GM18499 (cell line): ENCODE measurements at regions not wholly inside any gene's neighbourhood (a gene's known extent, or its start where the extent isn't known, plus 50 kb on each side); places are given as distances from the start of the nearest gene placed in this dataset.
"Not testable (repeated sequence)": the region's sequence is repeated elsewhere in the genome, so short reads cannot be mapped to it uniquely, and the experiment has no call there.

Source experiments
- ATAC-seq: cut with Tn5 transposase; IDR thresholded peaks from one replicate; pipeline ENCODE4 v1.9.1; 2021; ENCODE audit warnings: moderate number of reproducible peaks; ENCODE audit not compliant: insufficient read depth, unreplicated experiment

- not testable (repeated sequence) for ATAC-seq
Measured at GRCh38 chr2:40676134-40676790, 224.4 kb upstream of the SLC8A1 start.

- ATAC-seq: peak; percentile 94
Measured at GRCh38 chr2:40680547-40680946, 228.7 kb upstream of the SLC8A1 start.

GRCh38 chr2:40690036-40690435 lies 238.1 kb upstream of the SLC8A1 start:
- ATAC-seq: no peak

GRCh38 chr2:40690525-40690924 lies 238.6 kb upstream of the SLC8A1 start:
- no peak for ATAC-seq

DNA sequence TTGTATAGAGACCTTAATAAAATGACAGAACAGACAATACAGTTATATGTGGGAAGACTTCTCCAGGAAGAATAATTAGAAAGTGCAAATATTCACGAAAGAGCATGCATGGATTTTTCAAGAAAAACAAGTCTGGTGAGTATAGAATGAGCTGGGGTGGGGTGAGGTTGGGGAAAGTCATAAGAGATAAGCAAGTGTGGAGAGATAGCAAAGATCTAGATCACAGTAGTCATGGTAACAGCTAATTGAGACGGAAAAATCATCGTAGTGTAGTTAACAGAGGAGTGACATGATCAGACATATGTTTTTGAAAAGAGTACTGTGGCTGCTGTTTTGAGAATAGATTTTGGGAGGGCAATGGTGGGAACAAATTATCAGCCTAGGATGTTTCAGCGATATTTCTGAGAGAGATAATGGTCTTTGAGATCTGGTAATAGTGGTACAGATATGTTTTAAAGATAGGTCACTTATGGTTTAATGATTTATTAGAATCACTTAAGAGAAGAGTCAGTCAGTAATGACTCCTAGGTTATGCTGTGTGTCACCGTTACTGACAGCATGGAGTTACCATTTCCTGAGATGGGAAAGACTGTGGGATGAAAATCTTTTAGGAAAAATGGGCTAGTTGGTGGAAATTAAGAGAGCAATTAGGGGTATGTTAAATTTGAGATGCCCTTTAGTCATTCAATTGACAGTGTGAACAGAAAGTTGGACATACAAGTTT lies 248.5 kb upstream of the SLC8A1 start:
- ATAC-seq: no peak

GRCh38 chr2:40712197-40712894 lies 260.5 kb upstream of the SLC8A1 start:
- ATAC-seq: not testable (repeated sequence)

- no peak for ATAC-seq
Measured at GRCh38 chr2:40716879-40717278, 265.0 kb upstream of the SLC8A1 start.

DNA sequence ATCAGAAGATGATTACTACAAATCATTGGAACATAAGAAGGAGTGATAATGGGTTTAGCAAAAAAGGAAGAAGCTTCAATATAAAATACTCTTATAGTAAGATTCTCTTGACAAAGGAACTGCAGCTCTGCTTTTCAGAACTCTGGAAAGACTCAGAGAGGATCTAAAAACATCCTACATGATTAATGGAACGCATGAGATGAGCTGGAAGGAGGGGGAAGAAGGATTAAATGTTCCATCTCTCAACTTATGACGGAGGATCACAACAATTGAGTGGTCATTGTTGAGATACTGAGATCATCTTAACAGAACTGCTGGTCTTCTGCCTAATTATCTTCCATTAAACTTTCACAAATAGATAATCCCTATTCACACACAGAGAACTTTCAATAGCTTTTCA lies 267.5 kb upstream of the SLC8A1 start:
- ATAC-seq: no peak

- ATAC-seq: no peak
Measured at GRCh38 chr2:40721595-40721994, 269.7 kb upstream of the SLC8A1 start.

GRCh38 chr2:40723194-40723593 lies 271.3 kb upstream of the SLC8A1 start:
- no peak for ATAC-seq

DNA sequence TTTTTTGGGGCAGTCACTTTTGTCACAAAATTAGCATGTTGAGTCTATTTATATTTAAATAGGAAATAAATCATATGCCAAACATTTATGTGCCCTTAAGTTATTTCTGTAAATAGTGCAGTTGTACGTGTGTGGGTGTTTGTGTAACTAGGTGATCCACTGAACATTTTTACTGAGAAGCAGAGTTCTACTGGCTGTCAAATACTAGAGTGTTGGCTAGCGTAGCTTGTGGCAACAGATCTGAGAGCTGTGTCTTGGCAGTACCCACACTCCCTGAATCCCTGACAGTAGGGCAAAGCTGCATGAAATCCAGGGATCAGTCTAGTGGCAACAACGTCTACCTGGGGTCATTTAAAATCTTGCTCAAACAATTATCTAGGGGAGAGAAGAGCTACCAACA lies 273.1 kb upstream of the SLC8A1 start:
- no peak for ATAC-seq

DNA sequence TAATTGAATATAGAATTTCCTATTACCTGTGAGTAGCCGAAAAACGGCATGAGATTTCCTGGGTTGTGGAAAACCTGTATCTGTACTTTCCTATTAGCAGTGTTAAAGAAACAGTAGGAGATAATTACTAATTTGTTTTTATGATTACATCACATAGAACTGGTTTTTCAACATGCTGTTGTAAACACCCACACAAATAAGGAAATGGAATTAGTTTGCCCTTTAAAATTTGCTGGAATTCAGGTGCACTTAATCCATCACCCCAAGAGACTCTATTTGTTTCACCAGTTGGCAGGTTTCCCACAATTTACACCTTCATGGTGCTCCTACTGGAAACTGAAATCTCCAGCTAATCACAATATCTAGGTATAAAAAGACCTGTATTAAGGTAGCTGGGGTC lies 274.1 kb upstream of the SLC8A1 start:
- ATAC-seq: no peak

DNA sequence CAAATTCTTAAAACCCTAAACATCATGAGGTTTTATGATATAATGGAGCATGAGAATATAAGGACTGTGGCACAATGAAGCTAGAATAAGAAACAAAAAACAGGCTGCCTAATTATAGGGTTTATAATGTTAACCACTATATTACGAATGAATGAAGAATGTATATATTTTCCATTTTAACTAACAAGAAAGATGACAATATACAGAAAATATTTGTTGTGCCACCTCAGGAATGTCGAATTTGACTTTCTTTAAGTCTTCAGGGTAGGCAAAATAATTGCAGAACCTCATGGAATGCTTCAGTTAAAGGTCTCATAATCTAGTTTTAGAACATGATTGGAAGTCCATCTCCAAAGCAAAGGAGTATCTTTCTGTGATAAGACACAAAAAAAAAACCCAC lies 282.9 kb upstream of the SLC8A1 start:
- ATAC-seq: no peak

GRCh38 chr2:40737180-40737579 lies 285.3 kb upstream of the SLC8A1 start:
- ATAC-seq: no peak

DNA sequence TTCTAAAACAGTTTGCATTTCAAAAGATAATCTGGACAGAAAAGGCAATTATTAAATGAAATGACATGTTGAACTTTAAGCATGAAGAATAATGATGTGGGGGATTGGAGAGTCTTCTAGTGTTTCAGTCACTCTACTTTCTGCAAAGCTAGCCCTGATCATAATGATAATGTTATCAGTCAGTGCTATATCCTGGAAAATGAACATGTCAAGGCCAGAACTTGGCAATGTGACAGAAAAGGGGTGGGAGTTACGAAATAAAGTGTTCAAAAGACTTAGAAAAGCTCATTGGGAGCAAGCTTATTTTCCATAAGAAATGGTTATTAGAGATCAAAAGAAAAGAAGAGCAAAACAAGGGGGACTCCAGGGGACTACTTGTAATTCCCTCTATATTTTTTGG lies 288.5 kb upstream of the SLC8A1 start:
- ATAC-seq: no peak

DNA sequence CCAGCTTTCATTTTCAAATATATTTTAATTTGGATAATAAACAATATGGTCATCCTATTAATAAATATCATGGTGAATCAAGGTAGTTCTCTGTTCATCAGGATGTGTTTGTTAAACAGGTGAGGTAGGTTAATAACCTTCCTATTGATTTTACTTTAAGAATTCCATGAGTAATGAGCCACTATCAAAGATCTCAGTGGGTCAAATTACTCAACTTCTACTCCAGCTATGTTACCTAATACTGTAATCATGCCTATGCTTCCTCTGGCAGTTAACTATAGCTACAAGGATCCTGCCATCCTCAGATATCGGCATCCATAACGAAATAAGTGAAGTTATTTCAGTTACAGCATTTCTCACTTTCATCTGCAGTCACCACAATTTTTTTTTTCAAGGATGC lies 289.6 kb upstream of the SLC8A1 start:
- no peak for ATAC-seq

DNA sequence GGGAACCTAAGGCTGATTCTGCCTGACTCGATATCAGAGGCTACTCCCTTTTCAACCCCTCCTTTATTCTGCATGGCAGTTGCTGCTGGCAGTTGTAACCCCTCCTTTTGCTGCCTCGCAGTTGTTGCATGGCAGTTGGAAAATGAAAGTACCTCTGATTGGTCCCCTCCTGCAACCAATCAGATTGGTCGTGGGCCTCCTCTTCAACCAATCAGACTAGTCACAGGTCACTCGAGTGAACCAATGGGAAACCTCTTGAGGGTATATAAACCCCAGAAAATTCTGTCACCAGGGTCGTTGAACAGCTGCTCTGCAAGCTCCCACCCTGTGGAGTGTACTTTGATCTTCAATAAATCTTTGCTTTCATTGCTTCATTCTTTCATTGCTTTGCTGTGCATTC lies 294.3 kb upstream of the SLC8A1 start:
- ATAC-seq: no peak

GRCh38 chr2:40751981-40752380 lies 300.1 kb upstream of the SLC8A1 start:
- ATAC-seq: no peak

DNA sequence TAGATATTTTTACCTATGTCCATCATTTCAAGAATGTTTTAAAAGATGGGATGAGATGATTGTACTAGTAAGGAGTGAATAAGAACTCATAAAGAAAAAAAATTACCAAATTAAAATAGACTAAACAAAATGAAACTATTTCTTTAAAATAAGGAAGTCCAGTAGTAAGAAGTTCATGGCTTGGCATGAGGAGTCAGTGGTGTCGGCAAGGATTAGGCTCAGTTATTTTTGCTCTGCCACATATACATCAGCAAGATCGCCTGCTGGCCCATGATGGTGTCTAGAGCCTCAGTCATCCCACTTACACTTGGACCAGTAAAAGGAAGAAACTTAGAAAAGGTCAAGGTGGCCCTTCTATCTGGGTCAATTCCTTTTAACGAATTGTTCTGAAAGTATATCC lies 300.9 kb upstream of the SLC8A1 start:
- ATAC-seq: no peak

DNA sequence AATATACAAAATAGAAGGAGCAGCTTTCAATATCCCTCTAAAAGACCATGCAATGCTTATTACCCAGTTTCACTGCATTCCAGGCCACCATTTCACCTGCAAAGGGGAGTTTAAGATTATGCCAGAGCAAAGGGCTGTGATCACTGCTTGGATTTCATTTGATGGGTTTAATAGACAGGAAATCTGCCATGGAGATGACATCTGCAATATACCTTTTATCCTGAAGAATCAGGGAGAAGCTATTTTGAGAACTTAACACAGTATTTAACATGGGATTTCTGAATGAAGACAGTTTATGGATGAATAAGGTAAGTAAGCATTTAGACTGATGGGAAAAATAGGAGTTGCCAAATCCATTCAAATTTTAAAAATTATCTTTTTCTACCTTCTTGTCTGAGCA lies 303.0 kb upstream of the SLC8A1 start:
- ATAC-seq: no peak

DNA sequence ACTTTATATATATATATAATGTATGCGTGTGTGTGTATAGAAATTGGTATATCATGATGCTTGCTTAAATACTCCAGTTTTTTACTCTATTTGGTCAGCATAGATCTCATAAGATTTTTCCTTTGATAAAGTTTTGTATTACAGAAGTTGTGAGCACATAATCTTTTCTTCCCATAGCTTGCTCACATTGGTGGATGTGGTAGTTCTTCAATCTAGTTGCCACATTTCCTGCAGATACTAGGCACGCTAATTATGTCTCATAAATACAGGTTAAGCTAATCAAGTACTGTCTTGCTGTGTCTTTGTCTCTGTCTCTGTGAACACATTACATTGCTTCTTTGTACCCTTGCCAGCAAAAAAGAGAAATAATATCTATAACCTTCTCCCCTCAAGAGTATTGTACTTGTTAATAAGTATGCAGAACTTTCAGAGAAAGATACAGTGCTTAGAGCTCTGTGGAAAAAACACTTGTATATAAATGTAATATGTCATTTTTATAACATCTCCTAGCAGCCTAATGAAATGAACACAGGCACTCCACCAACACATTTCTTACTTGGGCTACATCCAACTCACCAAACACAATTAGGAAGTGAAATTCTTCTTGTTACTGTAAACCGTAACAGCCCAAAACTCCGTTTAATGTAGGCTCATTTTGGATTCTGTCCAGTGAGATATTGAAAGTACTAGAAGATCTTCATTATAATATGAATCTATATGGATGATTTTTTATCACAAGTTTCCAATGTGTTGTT lies 306.7 kb upstream of the SLC8A1 start:
- ATAC-seq: no peak
